ENCODE measurements at regions not wholly inside any gene's neighbourhood (a gene's known extent, or its start where the extent isn't known, plus 50 kb on each side); places are given as distances from the start of the nearest gene placed in this dataset.
"Not testable (repeated sequence)": the region's sequence is repeated elsewhere in the genome, so short reads cannot be mapped to it uniquely, and the experiment has no call there.

GRCh38 chr6:19603721-19604120, 233.4 kb upstream of the ID4 start:
- DNase-seq (ENCODE audit: low spot score) = no peak
- no peak for TF ChIP-seq CTCF (IDR thresholded peaks at IDR 0.05; ENCODE audit: extremely low read depth, missing control alignments)

DNA sequence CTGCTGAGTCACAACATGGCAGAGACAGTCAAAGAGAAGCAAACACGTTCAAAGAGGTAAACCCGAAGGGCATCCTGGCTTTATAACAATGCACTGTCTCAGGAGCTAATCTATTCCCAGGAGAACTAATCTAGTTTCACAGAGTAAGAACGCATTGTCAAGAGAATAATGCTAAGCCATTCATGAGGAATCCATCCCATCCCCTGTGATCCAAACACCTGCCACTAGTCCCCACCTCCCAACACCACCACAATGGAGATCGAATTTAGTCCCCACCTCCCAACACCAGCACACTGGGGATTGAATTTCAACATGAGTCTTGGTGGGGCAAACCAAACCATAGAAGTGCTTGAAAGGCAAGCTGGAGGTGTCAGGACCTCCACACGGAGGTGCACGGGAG, 231.5 kb upstream of the ID4 start:
- no peak for DNase-seq (ENCODE audit: low spot score)
- no peak for TF ChIP-seq CTCF (IDR thresholded peaks at IDR 0.05; ENCODE audit: extremely low read depth, missing control alignments)

DNA sequence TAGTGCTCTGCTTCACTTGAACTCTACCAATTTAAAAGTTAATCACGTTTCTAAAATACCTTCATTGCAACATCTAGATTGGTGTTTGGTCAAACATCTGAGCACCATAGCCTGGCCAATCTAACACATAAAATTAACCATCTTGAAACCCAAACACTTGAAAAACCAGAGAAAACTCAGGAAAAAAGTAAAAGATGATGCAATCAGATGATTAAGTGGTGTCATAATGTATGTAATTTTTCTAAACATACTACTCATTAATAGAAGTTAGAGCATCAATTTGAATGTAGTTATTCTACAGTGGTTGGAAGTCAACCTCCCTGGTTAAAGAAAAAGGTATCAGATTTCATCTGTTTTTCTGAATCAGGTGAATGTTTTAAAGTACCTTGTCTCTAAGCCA, 228.6 kb upstream of the ID4 start:
- no peak for TF ChIP-seq CTCF (IDR thresholded peaks at IDR 0.05; ENCODE audit: extremely low read depth, missing control alignments)
- DNase-seq (ENCODE audit: low spot score) = no peak

DNA sequence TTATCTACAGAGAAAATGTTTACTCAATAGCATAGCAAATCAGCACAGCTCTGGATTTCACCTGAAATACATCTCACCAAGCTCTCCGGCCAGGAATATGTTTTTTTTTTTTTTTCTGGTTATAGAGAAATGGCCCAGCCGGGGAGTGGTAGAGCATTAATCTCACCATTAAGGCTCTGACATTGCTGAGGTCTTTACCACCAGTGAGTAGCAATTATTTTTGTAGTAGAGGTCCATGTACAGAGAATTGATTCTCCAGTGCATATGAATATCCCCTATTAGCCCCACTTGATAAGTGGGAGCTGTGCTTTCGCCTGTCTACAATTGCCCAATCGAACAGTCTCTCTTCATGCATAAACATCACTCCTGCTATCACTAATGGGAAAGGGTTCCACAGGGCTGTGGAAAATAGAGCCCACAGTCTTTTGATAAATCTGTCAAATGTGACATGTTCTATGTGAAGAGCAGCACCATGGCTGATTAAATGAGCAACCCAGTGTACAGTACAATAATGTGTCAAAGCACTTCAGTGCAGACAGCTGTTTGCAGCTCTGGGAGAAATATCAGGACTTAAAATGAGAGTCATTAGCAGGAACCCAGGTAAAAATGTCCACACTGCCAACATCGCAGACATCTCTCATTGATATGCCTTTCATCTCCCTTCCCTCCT, 227.1 kb upstream of the ID4 start:
- TF ChIP-seq CTCF (IDR thresholded peaks at IDR 0.05; ENCODE audit: extremely low read depth, missing control alignments) = no peak
- DNase-seq (ENCODE audit: low spot score) = no peak

DNA sequence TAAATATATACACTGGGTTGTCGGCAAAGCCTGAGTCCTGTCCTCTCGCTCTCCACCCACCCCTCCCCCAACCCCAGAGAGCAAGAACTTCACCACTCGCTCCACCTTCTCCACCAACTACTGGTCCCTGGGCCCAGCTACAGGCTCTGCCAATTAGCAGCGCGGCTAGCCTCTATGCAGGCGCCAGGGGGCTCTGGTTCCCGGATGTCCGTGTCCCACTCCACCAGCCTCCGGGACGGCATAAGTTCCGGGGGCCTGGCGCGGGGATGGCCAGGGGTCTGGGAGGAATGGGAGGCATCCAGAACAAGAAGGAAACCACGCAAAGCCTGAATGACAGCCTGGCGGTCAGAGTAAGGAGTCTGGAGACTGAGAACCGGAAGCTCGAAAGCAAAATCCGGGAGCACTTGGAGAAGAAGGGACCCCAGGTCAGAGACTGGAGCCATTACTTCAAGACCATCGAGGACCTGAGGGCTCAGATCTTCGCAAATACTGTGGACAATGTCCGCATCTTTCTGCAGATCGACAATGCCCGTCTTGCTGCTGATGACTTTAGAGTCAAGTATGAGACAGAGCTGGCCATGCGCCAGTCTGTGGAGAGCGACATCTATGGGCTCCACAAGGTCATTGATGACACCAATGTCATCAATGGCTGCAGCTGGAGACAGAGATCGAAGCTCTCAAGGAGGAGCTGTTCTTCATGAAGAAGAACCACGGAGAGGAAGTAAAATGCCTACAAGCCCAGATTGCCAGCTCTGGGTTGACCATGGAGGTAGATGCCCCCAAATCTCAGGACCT, 224.3 kb upstream of the ID4 start:
- not testable (repeated sequence) for DNase-seq (ENCODE audit: low spot score)

- no peak for TF ChIP-seq CTCF (IDR thresholded peaks at IDR 0.05; ENCODE audit: extremely low read depth, missing control alignments)
- DNase-seq (ENCODE audit: low spot score) = no peak
These were observed 223.5 kb upstream of the ID4 start for GRCh38 chr6:19613678-19614077.

DNA sequence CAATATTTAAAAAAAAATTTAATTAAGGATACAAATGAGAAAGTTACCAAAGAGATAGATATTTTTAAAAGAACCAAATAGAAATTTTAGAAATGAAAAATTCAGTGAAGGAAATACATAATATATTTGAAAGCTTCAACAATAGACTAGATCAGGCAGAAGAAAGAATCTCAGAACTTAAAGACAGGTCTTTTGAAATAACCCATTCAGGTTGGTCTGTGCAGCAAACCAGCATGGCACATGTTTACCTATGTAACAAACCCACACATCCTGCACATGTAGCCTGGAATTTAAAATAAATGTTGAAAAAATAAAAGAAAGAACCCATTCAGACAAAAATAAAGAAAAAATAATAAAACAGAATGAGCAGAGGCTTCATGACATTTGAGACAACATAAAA, 221.1 kb upstream of the ID4 start:
- DNase-seq (ENCODE audit: low spot score) = no peak
- no peak for TF ChIP-seq CTCF (IDR thresholded peaks at IDR 0.05; ENCODE audit: extremely low read depth, missing control alignments)

- no peak for DNase-seq (ENCODE audit: low spot score)
- TF ChIP-seq CTCF (IDR thresholded peaks at IDR 0.05; ENCODE audit: extremely low read depth, missing control alignments) = no peak
These were observed 204.9 kb upstream of the ID4 start for GRCh38 chr6:19632230-19632629.

Data from GM20000 (cell line).